HG03558 (cell line): ENCODE measurements at regions not wholly inside any gene's neighbourhood (a gene's known extent, or its start where the extent isn't known, plus 50 kb on each side); places are given as distances from the start of the nearest gene placed in this dataset.

ENCODE experiments used
- ATAC-seq: cut with Tn5 transposase; IDR thresholded peaks from one replicate; pipeline ENCODE4 v1.9.1; 2021; ENCODE audit warnings: moderate number of reproducible peaks; ENCODE audit not compliant: unreplicated experiment; ENCODE audit errors: extremely low read depth

DNA sequence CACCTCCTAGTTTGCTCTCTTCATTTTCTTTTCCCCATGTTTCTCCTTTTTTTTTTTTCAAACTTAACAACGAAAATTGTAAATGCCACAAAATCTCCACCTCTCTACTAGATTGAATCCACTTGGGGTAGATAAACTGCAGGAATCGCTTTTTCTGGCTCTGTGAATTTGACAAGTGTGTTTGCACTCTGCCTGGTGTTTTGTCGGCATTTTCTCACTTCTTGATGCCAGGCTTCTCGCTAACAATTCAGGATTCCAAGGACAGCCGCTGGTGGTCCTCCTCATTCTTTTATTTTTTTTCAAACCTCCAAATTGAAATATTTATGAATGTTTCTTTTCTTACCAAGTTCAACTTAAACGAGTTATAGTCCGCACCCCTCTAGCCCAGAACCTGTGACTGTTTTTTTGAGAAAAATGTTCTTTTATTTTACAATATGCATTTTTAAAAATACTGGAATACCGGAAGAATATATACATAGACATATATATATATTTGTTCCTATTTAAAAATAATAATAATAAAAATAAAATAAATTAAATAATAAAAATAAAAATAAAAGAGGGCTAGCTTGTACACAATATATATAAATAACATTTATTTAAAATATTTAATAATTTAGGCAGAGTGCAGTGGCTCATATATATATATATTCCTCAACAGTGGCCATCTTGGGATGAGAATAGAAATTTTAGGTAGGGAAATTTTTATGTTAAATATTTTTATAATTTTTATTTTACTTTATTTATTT, 538.8 kb downstream of the TYW1 start:
- ATAC-seq, result no peak

- no peak for ATAC-seq
These were observed 546.3 kb downstream of the TYW1 start for GRCh38 chr7:67542916-67543315.

GRCh38 chr7:67547183-67547907, 550.7 kb downstream of the TYW1 start:
- no peak for ATAC-seq

DNA sequence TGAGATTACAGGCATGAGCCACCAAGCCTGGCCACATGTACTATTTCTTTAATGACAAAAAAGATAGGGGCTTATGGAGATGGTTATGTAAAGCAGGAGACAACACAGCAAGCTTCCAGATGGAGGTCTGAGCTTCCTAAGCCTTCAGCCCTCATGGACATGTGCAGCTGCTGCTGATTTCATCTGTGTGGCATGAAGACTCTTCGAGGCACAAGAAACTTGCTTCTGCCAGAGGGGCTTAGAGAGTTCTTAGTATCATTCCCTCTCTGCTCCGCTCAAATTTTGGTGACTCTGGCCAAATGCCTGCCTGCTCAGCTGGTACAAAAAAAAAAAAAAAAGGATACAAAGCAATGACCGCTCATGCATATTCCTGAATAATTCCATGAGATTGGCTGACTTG, 552.5 kb downstream of the TYW1 start:
- ATAC-seq, result no peak

- no peak for ATAC-seq
These were observed 554.3 kb downstream of the TYW1 start for GRCh38 chr7:67550801-67551436.

- no peak for ATAC-seq
These were observed 556.1 kb downstream of the TYW1 start for GRCh38 chr7:67552738-67553137.

GRCh38 chr7:67553378-67553777, 556.7 kb downstream of the TYW1 start:
- no peak for ATAC-seq

GRCh38 chr7:67554986-67555385, 558.4 kb downstream of the TYW1 start:
- no peak for ATAC-seq

GRCh38 chr7:67564959-67565358, 568.3 kb downstream of the TYW1 start:
- no peak for ATAC-seq

DNA sequence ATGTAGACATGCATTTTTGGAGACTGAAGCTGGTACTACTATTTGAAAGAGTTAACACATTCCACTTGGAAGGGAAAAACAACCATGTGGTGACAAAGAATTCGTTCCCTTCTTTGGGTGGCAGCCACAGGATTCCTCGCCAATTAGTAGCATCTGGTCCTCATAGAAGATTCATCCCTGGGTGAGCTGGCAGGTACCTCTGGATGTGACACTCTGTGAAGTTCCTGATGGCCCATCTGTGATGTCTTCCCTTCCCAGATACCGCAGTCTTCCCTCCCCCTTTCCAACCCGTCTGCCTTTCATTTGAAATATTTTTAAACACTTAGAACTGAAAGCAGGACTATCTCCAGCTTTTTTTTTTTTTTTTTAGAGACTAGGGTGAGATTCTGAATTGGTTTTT, 569.5 kb downstream of the TYW1 start:
- ATAC-seq, result no peak

GRCh38 chr7:67571026-67571545, 574.5 kb downstream of the TYW1 start:
- no peak for ATAC-seq

GRCh38 chr7:67573639-67574038, 577.0 kb downstream of the TYW1 start:
- ATAC-seq, result no peak

DNA sequence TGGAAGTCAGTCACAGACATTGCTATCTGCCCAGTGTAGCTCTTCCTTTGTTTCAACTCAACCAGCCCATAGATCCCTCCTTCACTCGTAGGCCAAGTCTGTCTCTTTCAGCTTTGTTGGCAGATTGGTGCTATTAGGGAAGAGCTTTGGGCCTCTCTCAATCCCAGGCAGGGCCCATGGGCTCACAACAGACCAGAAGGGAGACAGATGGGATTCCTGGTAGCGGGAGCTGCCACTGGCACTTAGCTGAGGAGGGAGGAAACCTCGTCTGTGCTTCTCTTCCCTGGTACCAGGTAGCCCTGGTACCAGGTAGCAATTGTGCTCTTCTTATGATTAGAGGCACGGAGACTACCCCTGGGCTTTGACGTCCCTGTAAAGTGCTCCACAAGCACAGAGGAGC, 592.0 kb downstream of the TYW1 start:
- no peak for ATAC-seq

DNA sequence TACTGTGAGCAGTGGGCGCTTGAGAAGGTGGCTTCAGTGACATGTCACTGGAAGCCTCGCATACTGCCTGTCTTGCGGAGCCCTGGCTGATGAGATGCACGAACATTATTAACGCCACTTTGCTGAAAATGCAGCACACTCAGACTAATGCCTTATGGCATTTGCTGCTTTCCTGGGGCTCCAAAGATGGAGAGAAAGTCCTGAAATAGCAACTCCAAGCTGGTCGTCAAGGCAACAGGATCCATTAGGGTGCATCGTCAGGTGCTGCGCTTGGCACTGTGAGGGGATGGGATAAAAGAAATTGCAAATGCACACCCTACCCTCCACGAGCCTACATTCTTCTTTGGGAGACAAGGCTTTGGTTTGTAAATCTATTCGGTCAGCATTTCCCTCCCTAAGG, 592.5 kb downstream of the TYW1 start:
- no peak for ATAC-seq

GRCh38 chr7:67590649-67591048, 594.0 kb downstream of the TYW1 start:
- ATAC-seq, result no peak

- no peak for ATAC-seq
These were observed 597.2 kb downstream of the TYW1 start for GRCh38 chr7:67593794-67594193.

DNA sequence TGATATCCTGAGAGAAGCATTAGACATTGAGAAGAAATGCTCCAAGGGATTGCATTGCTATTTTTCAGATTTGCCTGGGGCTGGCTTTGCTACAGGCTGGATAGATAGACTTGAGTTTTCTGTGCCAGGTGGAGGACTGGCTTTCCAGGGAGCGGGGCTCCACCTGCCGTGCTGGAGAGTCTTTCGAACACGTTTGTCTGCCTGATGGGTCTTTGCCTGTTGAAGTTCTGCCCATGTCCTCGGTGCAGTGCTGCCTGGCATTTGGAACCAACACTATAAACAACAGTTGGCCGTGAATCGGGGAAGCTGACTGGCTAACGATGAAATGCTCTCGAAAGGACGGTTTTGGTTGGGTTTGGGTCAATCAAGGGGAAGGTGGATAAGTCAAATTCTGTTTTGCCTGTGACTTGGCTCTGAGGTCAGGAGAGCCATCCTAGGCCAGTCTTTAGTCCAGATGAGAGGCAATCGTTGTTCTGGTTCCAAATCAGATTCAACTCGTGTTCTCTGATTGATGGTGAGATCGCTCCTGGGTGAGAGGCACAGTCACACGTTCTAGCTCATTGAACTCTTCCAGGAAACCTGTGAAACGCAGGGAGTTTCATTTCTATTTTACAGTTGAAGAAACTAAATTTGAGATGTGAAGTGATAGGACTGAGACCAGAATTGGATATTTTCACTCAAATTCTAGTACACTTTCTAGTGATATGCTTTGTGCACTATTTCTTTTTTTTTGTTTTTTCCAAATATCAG, 599.0 kb downstream of the TYW1 start:
- ATAC-seq, result no peak

GRCh38 chr7:67597161-67597560, 600.5 kb downstream of the TYW1 start:
- ATAC-seq, result no peak

DNA sequence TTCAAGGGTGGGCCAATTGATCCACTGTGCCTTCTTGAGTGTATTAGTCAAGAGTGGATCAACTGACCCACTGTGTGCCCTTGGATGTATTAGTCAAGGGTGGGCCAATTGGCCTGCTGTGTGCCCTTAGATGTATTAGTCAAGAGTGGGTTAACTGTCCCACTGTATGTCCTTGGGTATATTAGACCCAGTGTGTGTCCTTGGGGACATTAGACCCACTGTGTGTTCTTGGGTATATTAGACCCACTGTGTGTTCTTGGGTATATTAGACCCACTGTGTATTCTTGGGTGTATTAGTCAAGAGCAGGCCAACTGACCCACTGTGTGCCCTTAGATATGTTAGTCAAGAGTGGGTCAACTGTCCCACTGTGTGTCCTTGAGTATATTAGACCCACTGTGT, 601.8 kb downstream of the TYW1 start:
- ATAC-seq, result no peak

DNA sequence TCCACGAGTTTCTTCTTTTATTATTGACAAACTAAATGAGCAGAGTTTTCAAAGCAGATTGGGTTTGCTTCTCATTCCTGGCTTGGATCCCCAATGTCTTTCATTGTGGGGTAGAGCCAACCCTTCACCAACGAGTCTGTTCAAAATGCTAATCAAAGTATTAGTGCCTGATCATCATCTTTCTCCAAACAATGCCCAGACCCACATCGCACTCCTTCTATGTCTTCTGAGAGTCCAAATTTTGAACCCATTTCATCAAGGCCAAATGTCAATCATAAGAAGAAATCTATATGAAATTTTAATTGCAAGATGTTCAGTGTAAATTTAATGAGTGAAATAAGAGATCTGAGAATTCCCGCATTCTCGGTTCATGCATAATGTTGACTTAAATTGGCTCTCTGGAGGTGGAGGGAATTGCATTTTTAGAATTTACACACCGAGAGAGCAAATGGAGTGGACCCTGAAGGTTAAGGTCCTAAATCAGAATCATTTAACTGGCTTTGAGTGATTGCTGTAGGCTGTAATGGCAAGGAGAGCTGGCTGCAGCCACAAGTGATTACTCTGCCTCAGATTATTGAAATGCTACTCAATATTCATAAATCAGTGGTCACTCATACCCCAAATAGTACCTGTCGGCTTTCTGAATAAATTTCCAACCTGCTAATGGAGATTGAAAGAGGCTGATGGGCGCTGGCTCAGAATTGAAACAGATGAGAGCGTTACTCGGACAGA, 602.9 kb downstream of the TYW1 start:
- ATAC-seq, result no peak
